ENCODE measurements at regions not wholly inside any gene's neighbourhood (a gene's known extent, or its start where the extent isn't known, plus 50 kb on each side); places are given as distances from the start of the nearest gene placed in this dataset.
"Not testable (repeated sequence)": the region's sequence is repeated elsewhere in the genome, so short reads cannot be mapped to it uniquely, and the experiment has no call there.

- TF ChIP-seq CTCF (conservative IDR thresholded peaks at IDR 0.05; ENCODE audit: low read depth, low read length); EZH2 (IDR thresholded peaks at IDR 0.05; ENCODE audit: borderline replicate concordance, low read depth, low read length, poor library complexity, severe bottlenecking): not testable (repeated sequence)
These were observed 108.3 kb upstream of the FOXD4L5 start for GRCh38 chr9:65393111-65393810.

All from A673 (cell line).